ENCODE measurements at regions not wholly inside any gene's neighbourhood (a gene's known extent, or its start where the extent isn't known, plus 50 kb on each side); places are given as distances from the start of the nearest gene placed in this dataset.

- ChIA-PET POLR2A (no interaction called here), CTCF (no interaction called here)
Observed at GRCh38 chr17:71974051-71974450, 146.8 kb upstream of the SOX9 start.

GRCh38 chr17:71975331-71975801 lies 145.5 kb upstream of the SOX9 start:
- CTCF ChIA-PET = interaction anchor here (0.7 kb wide), 1 partner anchor 118 kb away, joined by 3 read pairs; no protein-coding TSS in a partner anchor

GRCh38 chr17:71976011-71976649 lies 144.7 kb upstream of the SOX9 start:
- ChIA-PET CTCF (interaction anchor here (0.7 kb wide), 1 partner anchor 117 kb away, joined by 3 read pairs; no protein-coding TSS in a partner anchor), POLR2A (no interaction called here)

More at GRCh38 chr17:71975331-71975801, 145.5 kb upstream of the SOX9 start:
- POLR2A ChIA-PET = no interaction called here

- POLR2A ChIA-PET = no interaction called here
- CTCF ChIA-PET = no interaction called here
Observed at GRCh38 chr17:71978435-71978834, 142.4 kb upstream of the SOX9 start.

GRCh38 chr17:71980171-71980570 lies 140.6 kb upstream of the SOX9 start:
- CTCF ChIA-PET = no interaction called here
- POLR2A ChIA-PET = no interaction called here

GRCh38 chr17:71983828-71984227 lies 137.0 kb upstream of the SOX9 start:
- ChIA-PET POLR2A (no interaction called here), CTCF (no interaction called here)

- CTCF ChIA-PET = no interaction called here
- POLR2A ChIA-PET = no interaction called here
Observed at GRCh38 chr17:71985111-71986039, 135.4 kb upstream of the SOX9 start.

GRCh38 chr17:71986886-71987285 lies 133.9 kb upstream of the SOX9 start:
- ChIA-PET POLR2A (no interaction called here), CTCF (no interaction called here)

GRCh38 chr17:71987634-71988033 lies 133.2 kb upstream of the SOX9 start:
- ChIA-PET POLR2A (no interaction called here), CTCF (no interaction called here)

GRCh38 chr17:71989117-71989516 lies 131.7 kb upstream of the SOX9 start:
- ChIA-PET POLR2A (no interaction called here), CTCF (interaction anchor here (0.6 kb wide), 1 partner anchor 60 kb away, joined by 3 read pairs; no protein-coding TSS in a partner anchor)

- POLR2A ChIA-PET = no interaction called here
- CTCF ChIA-PET = no interaction called here
Observed at GRCh38 chr17:71993363-71993762, 127.5 kb upstream of the SOX9 start.

- ChIA-PET POLR2A (no interaction called here), CTCF (no interaction called here)
Observed at GRCh38 chr17:71995590-71995989, 125.2 kb upstream of the SOX9 start.

GRCh38 chr17:72004011-72004427 lies 116.8 kb upstream of the SOX9 start:
- ChIA-PET POLR2A (no interaction called here), CTCF (no interaction called here)

GRCh38 chr17:72004611-72005331 lies 116.0 kb upstream of the SOX9 start:
- POLR2A ChIA-PET = no interaction called here
- CTCF ChIA-PET = no interaction called here

- ChIA-PET CTCF (no interaction called here), POLR2A (no interaction called here)
Observed at GRCh38 chr17:72005332-72006163, 115.3 kb upstream of the SOX9 start.

GRCh38 chr17:72008236-72008876 lies 112.5 kb upstream of the SOX9 start:
- ChIA-PET CTCF (no interaction called here), POLR2A (no interaction called here)

GRCh38 chr17:72011561-72011960 lies 109.3 kb upstream of the SOX9 start:
- CTCF ChIA-PET = no interaction called here

GRCh38 chr17:72021417-72022041 lies 99.3 kb upstream of the SOX9 start:
- ChIA-PET CTCF (no interaction called here), POLR2A (no interaction called here)

More at GRCh38 chr17:72011561-72011960, 109.3 kb upstream of the SOX9 start:
- POLR2A ChIA-PET = no interaction called here

Data from activated CD8-positive, alpha-beta memory T cell treated with anti-CD3 and anti-CD28 coated beads for 36 hours (primary cell).